Fibroblast of lung (primary cell): ENCODE measurements at regions not wholly inside any gene's neighbourhood (a gene's known extent, or its start where the extent isn't known, plus 50 kb on each side); places are given as distances from the start of the nearest gene placed in this dataset.

ENCODE experiments used
- DNase-seq, 2 donors: peaks; one replicate each; pipeline versions ENCODE4 v3.0.0 to v3.0.0-alpha.2; 2010; ENCODE audit warnings: low read depth in 2 of 2
- H2AFZ ChIP-seq: 2 replicates; pipeline ENCODE4 v1.5.1; 2012; ENCODE audit warnings: low read length, control low read depth, inconsistent platforms
- H3K27ac ChIP-seq: 2 replicates; pipeline ENCODE4 v1.5.1; 2011; ENCODE audit warnings: low read length, control low read depth; ENCODE audit not compliant: insufficient read depth
- H3K27me3 ChIP-seq: 2 replicates; pipeline ENCODE4 v1.5.1; 2011; ENCODE audit warnings: mild to moderate bottlenecking, low read length; ENCODE audit not compliant: control insufficient read depth, insufficient read depth
- H3K36me3 ChIP-seq: 2 replicates; pipeline ENCODE4 v1.5.1; 2011; ENCODE audit warnings: low read length; ENCODE audit not compliant: control insufficient read depth, insufficient read depth
- H3K4me1 ChIP-seq: 2 replicates; pipeline ENCODE4 v1.5.1; 2011; ENCODE audit warnings: low read length; ENCODE audit not compliant: control insufficient read depth, insufficient read depth; ENCODE audit errors: extremely low read depth
- H3K4me2 ChIP-seq: 2 replicates; pipeline ENCODE4 v1.5.1; 2011; ENCODE audit warnings: low read length, control low read depth; ENCODE audit not compliant: insufficient read depth; ENCODE audit errors: extremely low read depth
- H3K4me3 ChIP-seq, 4 experiments: fragments of 200-600 bp in 1 of 4; sonication (generic) in 1 of 4; replicated peaks in 1 of 4; 2 replicates each; pipeline ENCODE4 v1.5.1; 2011 to 2016; ENCODE audit warnings: low read length in 4 of 4, low read depth in 3 of 4, mild to moderate bottlenecking in 3 of 4, control low read depth in 2 of 4, inconsistent platforms in 1 of 4, mixed read lengths in 1 of 4; ENCODE audit not compliant: insufficient read depth in 1 of 4; ENCODE audit errors: control extremely low read depth in 1 of 4
- H3K79me2 ChIP-seq: 2 replicates; pipeline ENCODE4 v1.5.1; 2012; ENCODE audit warnings: mild to moderate bottlenecking, low read length, inconsistent platforms; ENCODE audit not compliant: control insufficient read depth, insufficient read depth
- H3K9ac ChIP-seq: 2 replicates; pipeline ENCODE4 v1.5.1; 2011; ENCODE audit warnings: mild to moderate bottlenecking, low read length, control low read depth; ENCODE audit not compliant: insufficient read depth
- H3K9me3 ChIP-seq: 2 replicates; pipeline ENCODE4 v1.5.1; 2012; ENCODE audit warnings: low read depth, low read length; ENCODE audit not compliant: control insufficient read depth, insufficient read depth
- H4K20me1 ChIP-seq: 2 replicates; pipeline ENCODE4 v1.5.1; 2011; ENCODE audit warnings: low read length; ENCODE audit not compliant: control insufficient read depth, insufficient read depth; ENCODE audit errors: extremely low read depth
- EZH2 ChIP-seq: IDR thresholded peaks from 2 replicates; pipeline ENCODE4 v1.5.1; 2012; ENCODE audit warnings: low read length, control low read depth, mild to moderate bottlenecking; ENCODE audit errors: missing control alignments
- TF ChIP-seq, protein P1 (sequence below), 2 donors: IDR thresholded peaks in 1 of 2; conservative IDR thresholded peaks in 1 of 2; 1 replicate in 1 of 2; 2 replicates in 1 of 2; pipeline ENCODE4 v1.5.1; 2011 to 2012; ENCODE audit warnings: low read length in 2 of 2, control low read depth in 1 of 2, inconsistent platforms in 1 of 2, low read depth in 1 of 2, mild to moderate bottlenecking in 1 of 2

DNA sequence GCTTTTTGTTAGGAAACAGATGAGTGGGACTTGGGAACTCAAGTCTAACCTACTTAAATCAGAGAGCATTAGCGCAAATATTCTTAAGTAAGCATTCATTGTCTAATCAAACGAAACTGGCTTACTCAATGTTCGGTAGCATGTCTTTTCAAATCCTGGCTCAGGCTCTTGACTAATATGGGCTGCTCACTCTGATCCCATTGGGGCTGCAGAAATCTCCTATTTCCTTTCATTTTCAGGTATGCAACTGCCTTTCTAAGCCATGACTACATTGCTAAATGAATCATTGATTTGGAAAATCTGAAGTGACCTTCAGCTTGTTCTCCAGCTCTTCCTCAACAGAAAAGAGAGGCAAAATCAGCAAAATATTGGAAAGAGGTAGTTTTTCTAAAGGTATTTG is 2084.4 kb upstream of the PIK3C3 start:
- TF ChIP-seq, protein P1, sequence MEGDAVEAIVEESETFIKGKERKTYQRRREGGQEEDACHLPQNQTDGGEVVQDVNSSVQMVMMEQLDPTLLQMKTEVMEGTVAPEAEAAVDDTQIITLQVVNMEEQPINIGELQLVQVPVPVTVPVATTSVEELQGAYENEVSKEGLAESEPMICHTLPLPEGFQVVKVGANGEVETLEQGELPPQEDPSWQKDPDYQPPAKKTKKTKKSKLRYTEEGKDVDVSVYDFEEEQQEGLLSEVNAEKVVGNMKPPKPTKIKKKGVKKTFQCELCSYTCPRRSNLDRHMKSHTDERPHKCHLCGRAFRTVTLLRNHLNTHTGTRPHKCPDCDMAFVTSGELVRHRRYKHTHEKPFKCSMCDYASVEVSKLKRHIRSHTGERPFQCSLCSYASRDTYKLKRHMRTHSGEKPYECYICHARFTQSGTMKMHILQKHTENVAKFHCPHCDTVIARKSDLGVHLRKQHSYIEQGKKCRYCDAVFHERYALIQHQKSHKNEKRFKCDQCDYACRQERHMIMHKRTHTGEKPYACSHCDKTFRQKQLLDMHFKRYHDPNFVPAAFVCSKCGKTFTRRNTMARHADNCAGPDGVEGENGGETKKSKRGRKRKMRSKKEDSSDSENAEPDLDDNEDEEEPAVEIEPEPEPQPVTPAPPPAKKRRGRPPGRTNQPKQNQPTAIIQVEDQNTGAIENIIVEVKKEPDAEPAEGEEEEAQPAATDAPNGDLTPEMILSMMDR (conservative IDR thresholded peaks at IDR 0.05 in 1 of 2, IDR thresholded peaks at IDR 0.05 in 1 of 2; ENCODE audit: low read depth in 1 of 2, low read length in 2 of 2): no peak
- no peak for TF ChIP-seq EZH2
- Histone ChIP-seq H3K27ac (no peak overlapping the region), H3K9me3 (no peaks in the 10 kb centered on the region), H3K27me3 (no peaks in the 10 kb centered on the region), H3K36me3 (no peaks in the 10 kb centered on the region), H3K4me3 (no peak overlapping the region), H4K20me1 (no peaks in the 10 kb centered on the region), H3K9ac (no peak overlapping the region), H2AFZ (no peak overlapping the region), H3K79me2 (no peaks in the 10 kb centered on the region), H3K4me2 (no peak overlapping the region), H3K4me1 (no peaks in the 10 kb centered on the region)
- DNase-seq: peak; percentile 1 to 3

DNA sequence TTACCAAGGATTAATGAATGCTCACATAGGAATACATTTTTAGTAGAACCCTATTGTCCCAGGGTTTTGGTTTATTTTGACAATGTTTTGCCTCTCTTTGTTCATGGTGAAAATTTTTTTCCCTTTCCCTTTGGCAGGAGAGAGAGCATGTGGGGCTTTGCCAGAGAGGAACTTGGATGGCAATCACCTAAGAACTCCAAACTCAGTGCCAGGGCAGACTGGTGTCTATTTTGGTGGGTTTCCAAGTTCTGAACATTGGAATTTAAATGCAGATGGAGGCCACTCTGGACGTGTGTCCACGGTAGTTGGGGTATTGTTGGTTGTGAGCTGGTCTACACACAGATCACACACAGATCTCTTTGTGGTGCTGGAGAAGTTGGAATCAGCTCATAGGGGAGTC is 2091.1 kb upstream of the PIK3C3 start:
- no peak overlapping the region for H2AFZ ChIP-seq
- no peak overlapping the region for H3K4me3 ChIP-seq
- H3K9ac ChIP-seq: no peak overlapping the region
- no peak for TF ChIP-seq EZH2
- TF ChIP-seq, protein P1 (conservative IDR thresholded peaks at IDR 0.05 in 1 of 2, IDR thresholded peaks at IDR 0.05 in 1 of 2; ENCODE audit: low read depth in 1 of 2, low read length in 2 of 2): no peak
- H3K9me3 ChIP-seq: no peaks in the 10 kb centered on the region
- no peaks in the 10 kb centered on the region for H4K20me1 ChIP-seq
- no peak overlapping the region for H3K27ac ChIP-seq
- DNase-seq: no peak
- H3K36me3 ChIP-seq: no peaks in the 10 kb centered on the region
- H3K27me3 ChIP-seq: no peaks in the 10 kb centered on the region
- H3K4me2 ChIP-seq: no peak overlapping the region
- H3K79me2 ChIP-seq: no peaks in the 10 kb centered on the region
- no peaks in the 10 kb centered on the region for H3K4me1 ChIP-seq

DNA sequence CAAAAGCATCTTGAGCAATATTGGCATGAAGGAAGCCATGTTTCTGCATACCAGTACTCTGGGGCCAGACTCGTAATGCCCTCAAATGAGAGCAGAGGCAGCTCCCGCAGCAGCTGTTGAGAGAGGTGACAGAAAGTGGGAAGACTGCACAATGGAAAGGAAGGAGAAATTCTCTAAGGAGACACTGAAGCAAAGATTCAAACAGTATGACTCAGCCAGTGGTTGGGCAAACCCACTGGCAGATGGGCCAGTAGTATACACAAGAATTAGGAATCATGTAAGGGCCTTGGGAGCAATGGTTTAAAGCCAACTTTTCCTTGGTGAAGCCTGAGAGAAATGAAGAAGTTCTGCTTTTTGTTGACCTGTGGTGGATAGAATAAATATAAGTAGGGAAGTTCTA is 2092.7 kb upstream of the PIK3C3 start:
- peak; percentile 7 to 45 for DNase-seq
- Histone ChIP-seq H3K27ac (no peak overlapping the region), H3K27me3 (no peaks in the 10 kb centered on the region), H3K9me3 (no peaks in the 10 kb centered on the region), H3K4me2 (no peak overlapping the region), H3K79me2 (no peaks in the 10 kb centered on the region), H4K20me1 (no peaks in the 10 kb centered on the region), H3K4me1 (no peaks in the 10 kb centered on the region), H2AFZ (no peak overlapping the region), H3K4me3 (no peak overlapping the region), H3K36me3 (no peaks in the 10 kb centered on the region), H3K9ac (no peak overlapping the region)
- TF ChIP-seq, protein P1 (conservative IDR thresholded peaks at IDR 0.05 in 1 of 2, IDR thresholded peaks at IDR 0.05 in 1 of 2; ENCODE audit: low read depth in 1 of 2, low read length in 2 of 2): no peak
- TF ChIP-seq EZH2: no peak
